GM13976 (cell line): ENCODE measurements at regions not wholly inside any gene's neighbourhood (a gene's known extent, or its start where the extent isn't known, plus 50 kb on each side); places are given as distances from the start of the nearest gene placed in this dataset.

Source experiments
- DNase-seq: peaks from one replicate; pipeline ENCODE4 v3.0.0; 2012; ENCODE audit warnings: low spot score
- CTCF ChIP-seq: IDR thresholded peaks from 2 replicates; pipeline ENCODE4 v1.5.1; 2012; ENCODE audit warnings: borderline replicate concordance, mild to moderate bottlenecking; ENCODE audit not compliant: insufficient read depth; ENCODE audit errors: extremely low read depth, missing control alignments, control extremely low read depth
- in situ Hi-C: fragments of 300-500 bp; cut with MboI; formaldehyde crosslinking; loops from one replicate; pipeline ENCODE4 v1.12.0; 2022; ENCODE audit warnings: low sequenced_read_pairs, mixed read lengths, inconsistent platforms; ENCODE audit not compliant: unreplicated experiment

- no peak for TF ChIP-seq CTCF
- no peak for DNase-seq
- in situ Hi-C loops, result no loop called here
Observed at GRCh38 chr18:41131050-41131449, 824.0 kb upstream of the PIK3C3 start.

- DNase-seq, result no peak
- TF ChIP-seq CTCF, result no peak
- in situ Hi-C loops, result no loop called here
Observed at GRCh38 chr18:41128545-41128944, 826.5 kb upstream of the PIK3C3 start.

GRCh38 chr18:41128126-41128525 lies 826.9 kb upstream of the PIK3C3 start:
- DNase-seq, result no peak
- no peak for TF ChIP-seq CTCF
- in situ Hi-C loops, result no loop called here

- DNase-seq, result no peak
- TF ChIP-seq CTCF, result no peak
- in situ Hi-C loops, result no loop called here
Observed at GRCh38 chr18:41126541-41127235, 828.3 kb upstream of the PIK3C3 start.

GRCh38 chr18:41121116-41121826 lies 833.8 kb upstream of the PIK3C3 start:
- in situ Hi-C loops, result no loop called here
- no peak for DNase-seq
- TF ChIP-seq CTCF, result no peak

GRCh38 chr18:41119031-41119430 lies 836.0 kb upstream of the PIK3C3 start:
- no peak for TF ChIP-seq CTCF
- in situ Hi-C loops, result no loop called here
- no peak for DNase-seq
